EL (cell line): ENCODE measurements at regions not wholly inside any gene's neighbourhood (a gene's known extent, or its start where the extent isn't known, plus 50 kb on each side); places are given as distances from the start of the nearest gene placed in this dataset.

Source experiments
- DNase-seq: peaks from one replicate; pipeline ENCODE4 v3.0.0-alpha.2; 2016

DNA sequence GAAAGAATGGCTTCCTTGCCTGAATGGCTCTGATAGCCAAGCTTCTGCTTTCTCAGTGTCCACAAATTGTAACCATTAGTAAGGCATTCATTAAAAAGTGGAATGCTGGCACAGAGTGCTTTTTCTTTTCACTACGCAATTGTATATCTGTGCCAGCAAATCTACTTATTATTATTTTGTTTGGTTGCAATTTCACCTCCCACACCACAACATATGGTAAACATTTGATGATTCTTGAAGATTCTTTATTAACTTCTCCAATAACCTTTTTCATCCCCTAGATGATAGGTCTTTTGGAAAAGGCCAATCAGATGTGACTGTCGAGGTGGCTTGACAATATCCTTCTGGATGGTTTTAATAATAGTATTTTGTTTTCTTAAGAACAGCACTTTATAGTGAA is 234.1 kb downstream of the TMEM38B start:
- DNase-seq = no peak

DNA sequence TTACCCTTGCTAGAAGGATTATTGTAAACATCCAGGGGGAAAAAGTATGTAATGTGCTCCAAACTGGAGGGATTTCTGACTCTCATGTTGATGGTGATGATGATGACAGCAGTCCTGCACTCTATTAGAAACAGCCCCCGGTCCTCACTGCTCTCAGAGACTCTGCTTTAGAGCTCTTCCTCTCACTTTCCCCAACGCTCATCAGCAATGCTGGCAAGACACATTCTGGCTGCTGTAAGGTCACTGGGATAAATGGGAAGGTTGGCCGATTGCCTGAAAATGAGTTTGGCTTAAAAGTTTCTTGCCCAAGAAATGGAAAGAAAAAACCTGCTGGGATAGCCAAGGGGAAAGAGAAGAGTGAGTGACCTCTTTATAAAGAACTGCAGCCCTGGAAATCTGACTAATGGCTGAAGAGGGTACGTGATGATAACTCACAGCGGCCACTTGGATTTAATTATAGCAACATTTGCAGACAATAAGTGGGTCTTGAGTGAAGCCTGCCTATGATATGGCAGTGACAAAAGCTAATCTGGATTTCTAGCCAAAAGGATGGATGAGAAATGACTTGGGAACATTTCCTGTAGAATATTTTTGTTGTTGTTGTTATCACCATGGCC is 235.8 kb downstream of the TMEM38B start:
- no peak for DNase-seq

DNA sequence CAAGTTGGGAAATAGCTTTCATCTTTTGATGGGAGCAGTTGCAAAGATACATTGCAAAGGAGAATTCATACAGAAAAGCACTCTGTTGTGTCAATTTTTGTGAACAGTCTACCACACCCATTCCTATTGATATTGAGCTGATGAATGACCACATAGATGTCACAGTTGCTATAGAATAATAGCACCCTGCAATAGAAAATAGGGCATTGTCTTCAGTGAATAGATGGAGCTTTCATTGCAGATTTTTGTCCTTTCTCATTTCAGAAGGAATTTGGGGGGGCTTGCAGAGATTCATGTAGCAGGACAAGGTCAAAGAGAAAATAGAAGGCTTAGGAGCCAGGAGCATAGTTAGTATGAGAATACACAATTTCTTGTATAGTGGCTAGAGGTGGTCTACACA is 237.9 kb downstream of the TMEM38B start:
- no peak for DNase-seq

DNA sequence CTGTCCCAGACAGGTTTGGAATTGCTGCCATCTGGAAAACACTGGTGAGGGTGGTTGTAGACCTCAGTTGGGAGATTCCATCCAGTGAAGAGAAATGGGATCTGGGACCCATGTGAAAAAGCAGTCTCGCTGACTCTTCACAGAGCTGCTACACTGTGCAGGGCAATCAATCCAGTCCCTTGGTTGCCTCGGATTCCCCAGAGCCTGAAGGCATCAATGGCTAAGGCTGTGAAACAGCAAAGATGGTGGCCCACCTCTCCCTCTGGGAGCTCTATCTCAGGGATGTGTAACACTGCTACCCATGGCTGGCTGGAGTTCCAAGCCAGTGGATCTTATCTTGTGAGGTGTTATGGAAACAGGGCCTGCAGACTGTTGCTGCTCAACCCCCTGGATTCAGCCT is 256.1 kb downstream of the TMEM38B start:
- DNase-seq = no peak

DNA sequence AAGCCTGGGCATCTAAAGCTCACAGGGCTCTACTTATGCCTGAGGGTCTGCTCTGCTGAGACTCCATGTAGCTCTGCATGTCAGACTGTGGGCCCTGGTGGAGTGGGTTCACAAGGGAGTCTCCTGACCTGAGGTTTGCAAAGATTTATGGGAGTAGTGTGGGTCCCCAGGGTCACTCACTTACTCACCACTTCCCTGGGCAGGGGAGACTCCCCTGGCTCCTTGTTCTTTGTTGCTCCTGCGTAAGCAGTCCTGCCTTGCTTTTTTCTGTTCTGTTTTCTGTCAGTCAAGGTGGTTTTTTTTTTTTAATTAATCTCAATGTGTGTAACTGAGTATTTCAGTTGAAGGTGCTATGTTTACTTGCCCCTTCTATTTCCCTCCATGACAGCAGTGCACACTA is 256.6 kb downstream of the TMEM38B start:
- DNase-seq = no peak

DNA sequence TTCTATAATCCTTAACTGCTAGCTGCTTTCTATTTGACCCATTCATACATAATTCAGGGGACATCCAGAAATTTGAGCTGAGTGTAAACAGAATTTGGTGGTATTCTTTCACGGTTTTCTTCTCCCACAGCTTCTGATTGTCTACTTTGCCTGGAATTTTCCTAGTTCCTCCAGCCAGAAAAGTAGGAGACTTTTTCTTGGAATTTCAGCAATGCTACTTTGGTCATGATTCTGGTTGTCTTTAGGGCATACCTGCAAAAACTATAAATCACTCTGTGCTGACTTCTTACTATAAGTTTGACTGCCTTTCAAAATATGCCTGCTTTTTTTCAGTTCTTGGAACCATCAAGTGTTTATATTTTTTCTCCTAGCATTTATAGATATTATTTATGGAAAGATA is 260.2 kb downstream of the TMEM38B start:
- DNase-seq = no peak

DNA sequence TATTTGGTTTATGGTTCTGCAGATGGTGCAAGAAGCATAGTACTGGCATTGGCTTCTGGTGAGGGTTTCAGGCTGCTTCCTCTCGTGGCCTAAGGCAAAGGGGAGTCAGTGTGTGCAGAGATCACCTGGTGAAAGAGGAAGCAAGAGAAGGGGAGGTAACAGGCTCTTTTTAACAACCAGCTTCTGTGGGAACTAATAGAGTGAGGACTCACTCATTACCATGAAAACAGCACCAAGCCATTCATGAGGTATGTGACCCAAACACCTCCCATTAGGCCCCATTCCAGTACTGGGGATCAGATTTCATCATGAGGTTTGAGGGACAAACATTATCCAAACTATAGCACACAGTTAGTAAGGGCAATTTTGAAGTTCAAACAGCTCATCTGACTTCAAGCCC is 263.5 kb downstream of the TMEM38B start:
- DNase-seq = no peak

DNA sequence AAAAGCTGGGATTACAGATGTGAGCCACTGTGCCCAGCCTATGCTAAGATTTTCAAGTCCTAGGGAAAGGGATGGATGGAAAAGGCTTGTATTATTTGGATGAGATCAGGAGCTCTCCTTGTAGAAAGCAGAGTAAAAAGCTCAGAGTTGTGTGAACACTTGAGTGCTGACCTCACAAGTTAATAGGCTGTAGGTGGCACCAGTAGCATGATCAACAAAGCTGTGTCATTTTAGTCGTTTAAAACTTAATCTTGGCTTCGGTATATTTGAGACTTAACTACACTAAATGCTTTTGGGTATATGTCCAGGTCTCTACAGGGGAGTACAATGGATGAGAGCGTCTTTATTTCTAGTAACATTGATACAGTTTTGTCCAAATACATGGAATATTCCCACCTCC is 264.2 kb downstream of the TMEM38B start:
- DNase-seq = no peak

DNA sequence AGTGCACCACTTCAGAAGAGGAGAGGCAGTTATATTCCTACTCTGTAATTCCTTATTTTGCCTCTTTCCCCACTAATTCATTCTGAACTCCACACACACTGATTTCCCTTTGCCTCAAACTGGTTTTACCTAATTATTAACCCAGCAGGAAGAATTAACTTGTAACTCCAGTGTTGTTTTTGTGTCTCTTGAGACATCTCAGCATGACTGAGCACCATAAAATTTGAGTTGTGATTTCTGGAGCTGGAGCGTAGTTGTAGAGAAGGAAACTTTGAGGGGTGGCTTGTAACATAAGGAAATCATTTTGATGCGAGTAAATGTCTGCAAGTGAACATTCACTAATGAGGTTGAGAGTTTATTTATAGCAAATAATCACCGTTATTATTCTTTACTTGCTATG is 265.2 kb downstream of the TMEM38B start:
- no peak for DNase-seq

DNA sequence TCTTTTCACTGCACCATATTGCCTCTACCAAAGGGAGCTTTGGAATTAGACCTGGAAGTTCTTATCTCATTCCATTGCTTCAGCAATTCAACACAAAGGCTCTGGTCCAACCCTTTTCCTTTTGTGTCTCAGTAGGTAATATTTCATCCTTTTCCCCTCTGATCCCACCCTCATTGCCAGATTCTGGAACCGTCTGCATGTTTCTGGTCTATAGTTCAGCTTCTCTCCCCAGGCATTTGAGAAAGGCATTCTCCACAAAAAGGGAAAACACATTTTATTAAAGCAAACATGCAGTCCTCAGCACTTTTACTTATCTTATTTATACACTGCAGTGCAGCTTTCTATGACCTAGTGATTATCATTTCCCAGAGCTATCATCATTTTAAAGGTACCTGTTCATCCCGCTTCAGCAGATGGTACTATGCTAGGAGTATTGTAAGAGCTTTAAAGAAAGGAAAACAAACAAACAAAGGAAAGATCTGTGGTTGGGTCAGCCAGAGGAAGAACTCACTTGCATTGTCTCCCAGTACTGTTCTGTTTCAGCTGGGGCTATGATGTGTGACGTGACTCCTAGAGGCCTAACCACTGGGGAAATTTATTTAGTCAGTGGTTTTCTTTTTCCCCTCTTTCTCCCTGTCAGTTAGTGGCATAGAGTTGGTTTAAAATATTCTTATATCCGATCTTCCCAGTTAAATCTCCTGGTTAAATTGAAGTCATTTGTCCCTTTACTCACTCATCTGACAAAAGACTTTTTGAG is 269.2 kb downstream of the TMEM38B start:
- no peak for DNase-seq

DNA sequence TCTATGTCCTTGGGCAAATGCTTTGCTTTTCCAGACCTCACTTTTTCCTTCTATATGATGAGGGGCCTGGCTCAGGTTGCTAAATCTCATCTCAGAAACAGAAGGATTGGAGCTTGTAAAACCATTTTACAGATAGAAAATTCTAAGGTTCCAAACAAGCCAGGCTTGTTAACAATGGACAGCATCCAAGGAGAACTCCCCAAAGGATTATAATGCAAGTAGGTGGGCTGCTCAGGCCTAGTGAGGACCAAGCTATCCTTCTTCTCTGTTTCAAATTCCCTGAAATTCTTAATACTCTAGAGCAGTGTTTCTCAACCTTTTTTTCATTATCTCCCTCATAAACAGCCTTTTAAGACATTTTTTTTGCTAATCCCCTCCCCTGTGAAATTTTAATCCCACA is 269.8 kb downstream of the TMEM38B start:
- DNase-seq = no peak

DNA sequence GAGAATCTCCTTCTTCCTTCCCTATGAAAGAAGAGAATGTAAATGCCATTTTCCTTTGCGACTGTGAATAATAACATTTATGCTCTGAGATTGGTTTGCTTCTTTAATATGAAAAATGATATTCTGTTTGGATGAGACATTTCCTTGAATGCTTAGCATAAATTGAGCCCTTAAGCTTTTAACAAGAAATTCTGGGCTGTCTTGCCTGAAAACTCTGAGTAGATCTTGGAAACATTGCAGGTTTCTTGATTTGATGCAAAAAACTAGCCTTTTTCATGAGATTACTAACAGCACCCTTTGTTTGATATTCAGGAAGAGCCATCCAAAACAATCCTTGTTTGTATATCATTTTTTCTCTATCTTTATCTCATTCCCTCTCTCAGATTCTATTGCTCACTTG is 272.5 kb downstream of the TMEM38B start:
- DNase-seq = no peak

DNA sequence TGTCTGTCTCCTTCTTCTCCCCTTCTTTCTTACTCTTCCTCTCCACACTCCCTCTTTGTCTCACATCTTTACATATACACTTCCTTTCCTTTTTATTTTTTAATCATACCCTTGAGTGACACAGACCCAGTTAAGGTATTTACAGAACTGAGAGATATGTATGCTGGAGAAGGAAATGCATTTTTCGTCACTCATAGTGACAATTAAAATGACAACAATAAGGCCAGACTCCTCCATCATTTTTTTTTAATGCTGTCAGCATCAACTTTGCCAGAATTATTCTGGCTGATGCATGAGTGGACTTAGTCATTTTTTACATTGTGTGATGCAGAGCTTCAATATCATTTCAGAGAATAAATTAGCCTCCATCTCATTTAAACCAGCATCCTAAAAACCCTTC is 272.9 kb downstream of the TMEM38B start:
- DNase-seq = no peak

DNA sequence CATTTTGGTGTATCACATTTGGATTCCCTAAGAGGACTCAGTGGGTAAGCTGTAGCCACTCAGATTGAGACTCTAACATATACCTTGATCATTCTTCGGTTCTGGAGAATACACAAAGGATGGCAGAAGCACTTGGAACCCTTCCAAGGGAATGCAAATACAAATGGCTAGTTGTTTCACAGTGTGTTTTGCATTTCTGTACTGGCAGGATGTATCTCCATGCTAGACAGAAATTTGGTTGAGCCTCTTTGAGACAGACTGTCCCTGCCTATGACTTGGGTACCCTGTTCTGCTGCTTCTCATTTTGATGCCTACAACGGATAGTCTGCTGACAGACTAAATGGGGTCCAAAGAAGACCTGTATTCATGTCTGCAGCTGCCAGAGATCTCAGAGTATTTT is 273.5 kb downstream of the TMEM38B start:
- DNase-seq = no peak

DNA sequence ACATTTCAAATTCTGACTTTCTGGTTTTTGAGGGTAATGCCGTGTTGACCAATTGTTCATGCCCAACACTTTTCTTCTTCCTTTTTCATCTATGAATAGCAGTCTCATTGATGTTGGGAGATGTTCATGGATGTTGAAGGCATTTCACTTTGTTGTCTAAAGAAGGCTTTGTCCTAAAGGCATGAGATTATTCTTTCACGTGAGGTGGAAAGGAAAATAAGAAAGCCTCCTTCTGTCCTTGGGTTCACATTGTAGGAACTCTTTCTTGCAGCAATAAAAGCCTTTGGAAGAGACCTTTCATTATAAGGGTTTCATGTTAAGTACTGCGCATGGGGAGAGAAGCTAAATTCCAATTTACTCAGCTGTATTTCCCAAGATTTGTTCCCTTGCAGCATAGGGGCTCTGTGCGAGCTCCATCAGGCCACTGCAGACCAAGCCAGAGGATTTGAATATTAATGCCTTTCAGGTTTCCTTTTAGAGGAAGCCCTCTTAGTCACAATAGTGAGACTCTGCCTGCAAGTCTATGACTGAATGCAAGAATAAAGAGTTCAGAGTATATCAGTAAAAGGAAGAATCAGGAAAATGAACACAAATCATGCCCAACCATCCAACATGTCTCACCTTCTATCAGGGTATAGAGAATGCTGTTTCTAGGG is 274.6 kb downstream of the TMEM38B start:
- no peak for DNase-seq

DNA sequence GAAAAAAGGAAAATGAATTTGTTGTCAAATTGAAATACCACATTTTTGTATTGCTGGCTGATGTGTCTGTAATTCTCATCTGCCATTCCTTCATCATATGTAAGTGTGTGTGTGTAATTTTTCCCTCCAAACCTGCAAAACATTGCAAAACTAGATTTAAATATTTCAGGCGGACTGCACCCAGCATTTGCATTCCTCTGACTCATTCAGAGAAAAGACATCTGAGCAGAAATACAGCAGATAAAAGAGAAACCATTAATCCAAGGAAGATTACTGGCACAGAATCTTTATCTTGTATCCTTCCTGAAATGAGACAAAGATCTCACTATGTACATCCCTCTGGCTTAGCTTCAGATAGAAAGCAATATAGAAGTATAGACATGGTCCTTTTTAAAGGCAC is 275.3 kb downstream of the TMEM38B start:
- DNase-seq = no peak

DNA sequence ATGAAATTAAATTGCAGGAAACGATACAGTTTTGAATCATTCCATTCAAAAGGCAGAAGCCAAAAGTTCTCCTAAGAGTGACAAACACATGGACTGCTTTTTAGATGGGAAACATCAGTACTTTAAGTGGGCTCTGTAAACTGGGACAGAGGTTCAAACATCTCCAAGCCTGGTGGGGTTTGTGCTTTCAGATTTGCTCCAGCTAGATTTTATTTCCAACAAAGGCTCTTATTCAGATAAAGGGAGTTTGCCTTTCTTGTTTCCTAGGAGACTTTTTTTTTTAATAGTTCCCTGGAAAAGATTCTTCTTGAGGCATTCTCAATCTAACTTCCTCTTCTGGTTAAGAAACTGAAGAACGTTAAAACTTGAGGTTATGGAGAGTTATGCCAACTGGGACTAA is 277.6 kb downstream of the TMEM38B start:
- DNase-seq = no peak

DNA sequence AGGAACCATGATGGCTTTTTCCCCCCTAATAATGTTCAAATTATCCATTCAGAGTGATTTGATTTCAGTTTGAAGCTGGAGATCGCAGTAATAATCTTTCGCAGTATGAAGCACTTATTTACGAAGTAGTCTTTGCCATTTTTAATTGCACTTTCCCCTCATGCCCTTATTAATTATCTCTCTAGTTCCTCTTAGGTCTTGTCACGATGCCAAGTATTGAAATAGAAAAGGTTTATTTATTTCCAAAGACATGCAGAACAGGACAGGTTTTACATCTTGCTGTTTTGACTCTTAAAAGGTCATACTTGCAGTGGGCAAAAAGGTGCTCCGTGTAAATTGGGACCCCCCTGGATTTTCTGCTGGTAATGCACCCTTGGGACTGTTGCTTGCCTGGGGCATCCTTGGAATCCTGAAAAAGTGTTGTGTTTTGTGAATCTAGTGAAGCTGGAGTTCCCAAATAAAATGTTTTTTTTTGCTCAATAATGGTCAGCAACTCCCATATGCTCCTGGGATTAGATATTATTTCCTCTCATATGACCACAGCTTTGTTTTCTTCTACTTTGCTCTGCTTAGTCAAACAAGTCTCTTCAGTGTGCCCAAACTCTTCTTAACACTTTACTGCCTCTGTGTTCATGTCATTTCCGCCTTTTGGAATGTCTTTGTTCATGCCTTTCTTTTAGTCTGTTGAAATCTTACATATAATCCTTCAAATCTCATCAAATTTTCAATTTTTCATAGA is 278.3 kb downstream of the TMEM38B start:
- no peak for DNase-seq

DNA sequence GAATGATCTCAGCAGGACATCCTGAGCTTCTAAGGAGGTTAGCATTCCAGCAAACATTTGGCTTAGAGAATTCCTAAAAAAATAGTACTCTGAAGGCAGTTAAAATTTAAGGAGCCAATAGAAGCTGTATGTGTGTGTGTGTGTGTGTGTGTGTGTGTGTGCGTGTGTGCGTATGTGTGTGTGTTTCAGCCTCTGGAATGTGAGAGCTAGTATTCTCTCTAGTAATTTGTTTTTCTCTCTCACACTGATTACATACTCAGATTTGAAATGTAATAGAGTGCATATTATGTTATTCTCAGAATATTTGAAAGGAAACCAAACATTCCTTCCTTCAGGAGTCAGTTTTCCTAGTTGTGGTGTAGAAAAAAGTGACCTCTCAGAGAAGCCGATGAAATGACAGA is 279.6 kb downstream of the TMEM38B start:
- peak; percentile 29 for DNase-seq

DNA sequence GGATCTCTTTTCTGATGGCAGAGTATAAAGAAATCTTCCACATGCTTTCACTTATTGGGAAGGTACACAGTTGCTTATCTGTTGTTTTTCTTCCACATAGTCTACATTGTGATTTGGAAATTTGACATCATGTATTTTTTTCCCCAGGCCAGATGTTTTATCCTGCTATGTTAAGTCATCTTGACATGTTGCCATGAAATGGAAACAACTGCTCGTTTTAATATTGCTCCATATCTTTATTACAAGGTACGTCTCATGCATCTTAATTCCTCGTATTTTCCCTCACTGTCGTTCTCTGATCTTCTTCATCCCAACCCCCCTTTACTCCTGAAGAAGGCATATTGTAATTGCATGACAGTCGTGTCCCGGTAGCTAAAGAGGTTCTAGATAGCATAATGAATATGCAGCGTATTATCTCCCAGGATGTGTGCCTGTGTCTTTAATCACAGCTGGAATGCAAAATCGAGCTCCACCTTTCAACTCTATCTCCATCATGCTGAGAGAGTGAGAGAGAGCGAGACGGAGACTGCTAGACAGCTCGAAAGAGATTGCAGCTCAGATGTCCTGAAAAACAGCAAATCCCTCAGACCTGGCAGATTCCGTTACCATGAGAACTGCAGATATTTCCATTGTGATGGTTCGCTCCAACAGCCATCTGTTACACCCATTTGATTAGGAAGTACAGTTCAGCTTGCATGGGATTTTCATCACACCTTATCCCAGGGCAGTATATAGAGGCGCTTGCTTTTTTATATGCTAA is 281.7 kb downstream of the TMEM38B start:
- no peak for DNase-seq

DNA sequence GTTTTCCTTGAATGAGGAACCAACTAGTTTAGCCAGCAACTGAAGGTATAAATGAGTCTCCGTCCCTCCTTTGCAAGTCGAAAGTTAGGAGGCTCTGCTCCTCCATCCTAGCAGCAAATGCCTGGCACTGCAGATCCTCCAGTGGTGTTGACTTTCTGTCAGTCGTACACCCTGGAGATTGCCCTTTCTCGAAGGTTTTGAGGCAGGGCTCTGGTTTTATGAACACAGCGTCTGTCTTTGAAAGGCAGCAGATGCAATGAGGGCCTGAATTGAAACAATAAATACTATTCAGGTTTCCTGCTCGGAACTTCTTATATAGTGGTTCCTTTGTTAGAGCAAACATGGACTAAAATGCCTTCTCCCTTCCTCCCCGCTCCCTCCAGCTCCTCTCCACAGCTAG is 284.0 kb downstream of the TMEM38B start:
- no peak for DNase-seq

DNA sequence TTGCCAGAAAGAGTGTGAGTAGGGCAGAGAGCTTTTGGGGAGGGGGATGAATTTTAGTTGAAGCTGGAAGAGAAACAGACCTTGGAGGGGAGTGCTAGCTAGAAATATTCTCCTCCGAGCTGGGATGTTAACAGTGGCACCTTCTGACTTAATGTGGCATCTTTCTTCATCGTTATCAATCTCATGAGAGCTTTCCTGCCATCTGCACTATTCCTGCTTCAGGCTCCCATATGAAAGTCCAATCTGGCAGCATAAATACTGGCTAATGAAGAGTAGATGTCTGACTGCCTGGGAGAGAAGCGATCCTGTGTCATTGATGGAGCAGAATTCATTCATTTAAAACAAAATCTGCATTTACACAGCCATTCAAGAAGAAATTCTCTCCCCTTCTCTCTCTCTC is 284.5 kb downstream of the TMEM38B start:
- no peak for DNase-seq

DNA sequence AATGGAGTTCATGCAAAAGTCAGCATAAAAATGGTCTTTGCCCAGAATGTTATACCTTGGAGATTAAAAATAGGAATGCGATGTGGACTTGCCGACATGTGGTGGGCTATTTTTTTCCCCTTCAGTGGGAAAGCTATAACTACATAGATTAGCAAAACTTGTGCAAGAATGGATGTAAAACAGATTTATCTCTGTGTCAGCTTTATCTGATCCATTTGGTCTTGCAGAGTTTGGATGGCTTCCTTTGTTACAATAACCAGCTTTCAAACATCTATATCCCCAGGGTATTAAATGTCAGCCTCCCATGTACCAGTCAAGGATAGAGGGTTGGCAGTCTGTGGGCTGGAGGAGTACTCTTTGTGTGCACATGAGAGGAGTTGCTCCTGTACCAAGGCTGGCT is 284.9 kb downstream of the TMEM38B start:
- DNase-seq = no peak
